HFF-Myc (cell line): ENCODE measurements at regions not wholly inside any gene's neighbourhood (a gene's known extent, or its start where the extent isn't known, plus 50 kb on each side); places are given as distances from the start of the nearest gene placed in this dataset.
"Not testable (repeated sequence)": the region's sequence is repeated elsewhere in the genome, so short reads cannot be mapped to it uniquely, and the experiment has no call there.

Experiments used
- DNase-seq: peaks from one replicate; pipeline ENCODE4 v3.0.0-alpha.2; 2011; ENCODE audit warnings: low read depth; ENCODE audit errors: extremely low read depth
- H3K4me3 ChIP-seq: replicated peaks from 2 replicates; pipeline ENCODE4 v1.5.1; 2011; ENCODE audit warnings: low read depth, mild to moderate bottlenecking, control low read depth, low read length
- TF ChIP-seq, protein P1 (sequence below): IDR thresholded peaks from 2 replicates; pipeline ENCODE4 v1.5.1; 2012; ENCODE audit warnings: mild to moderate bottlenecking, low read depth, low read length, control low read depth; ENCODE audit errors: missing control alignments

- TF ChIP-seq, protein P1, sequence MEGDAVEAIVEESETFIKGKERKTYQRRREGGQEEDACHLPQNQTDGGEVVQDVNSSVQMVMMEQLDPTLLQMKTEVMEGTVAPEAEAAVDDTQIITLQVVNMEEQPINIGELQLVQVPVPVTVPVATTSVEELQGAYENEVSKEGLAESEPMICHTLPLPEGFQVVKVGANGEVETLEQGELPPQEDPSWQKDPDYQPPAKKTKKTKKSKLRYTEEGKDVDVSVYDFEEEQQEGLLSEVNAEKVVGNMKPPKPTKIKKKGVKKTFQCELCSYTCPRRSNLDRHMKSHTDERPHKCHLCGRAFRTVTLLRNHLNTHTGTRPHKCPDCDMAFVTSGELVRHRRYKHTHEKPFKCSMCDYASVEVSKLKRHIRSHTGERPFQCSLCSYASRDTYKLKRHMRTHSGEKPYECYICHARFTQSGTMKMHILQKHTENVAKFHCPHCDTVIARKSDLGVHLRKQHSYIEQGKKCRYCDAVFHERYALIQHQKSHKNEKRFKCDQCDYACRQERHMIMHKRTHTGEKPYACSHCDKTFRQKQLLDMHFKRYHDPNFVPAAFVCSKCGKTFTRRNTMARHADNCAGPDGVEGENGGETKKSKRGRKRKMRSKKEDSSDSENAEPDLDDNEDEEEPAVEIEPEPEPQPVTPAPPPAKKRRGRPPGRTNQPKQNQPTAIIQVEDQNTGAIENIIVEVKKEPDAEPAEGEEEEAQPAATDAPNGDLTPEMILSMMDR, result no peak
- no peak for DNase-seq
- H3K4me3 ChIP-seq, result no peak overlapping the region
These were observed 64.9 kb downstream of the SMIM38 start for GRCh38 chr11:69220561-69221051.

- TF ChIP-seq, protein P1, result no peak
- no peak overlapping the region for H3K4me3 ChIP-seq
- DNase-seq, result no peak
These were observed 65.4 kb downstream of the SMIM38 start for GRCh38 chr11:69221086-69221485.

- DNase-seq, H3K4me3 ChIP-seq: not testable (repeated sequence)
These were observed 65.9 kb downstream of the SMIM38 start for GRCh38 chr11:69221636-69222035.

DNA sequence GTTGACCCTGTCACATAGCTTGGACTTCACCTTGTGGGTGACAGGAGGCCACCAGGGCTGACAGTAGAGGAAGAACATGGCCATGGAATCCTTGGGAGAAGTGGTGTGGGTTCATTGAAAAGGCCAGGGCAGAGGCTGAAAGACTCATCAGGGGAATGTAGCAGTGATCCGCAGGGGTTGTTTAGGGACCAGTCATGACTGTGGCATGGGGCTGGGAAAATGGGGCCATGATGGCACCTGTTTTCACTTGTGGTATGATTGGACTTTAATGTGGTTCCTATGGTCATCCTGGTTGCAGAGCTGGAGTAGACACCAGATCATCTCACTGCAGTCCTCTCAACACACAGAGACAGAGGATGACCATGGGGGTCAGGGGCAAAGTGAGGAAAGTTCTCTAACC lies 66.7 kb upstream of the MYEOV start:
- TF ChIP-seq, protein P1, result no peak
- H3K4me3 ChIP-seq, result no peak overlapping the region
- DNase-seq, result no peak

DNA sequence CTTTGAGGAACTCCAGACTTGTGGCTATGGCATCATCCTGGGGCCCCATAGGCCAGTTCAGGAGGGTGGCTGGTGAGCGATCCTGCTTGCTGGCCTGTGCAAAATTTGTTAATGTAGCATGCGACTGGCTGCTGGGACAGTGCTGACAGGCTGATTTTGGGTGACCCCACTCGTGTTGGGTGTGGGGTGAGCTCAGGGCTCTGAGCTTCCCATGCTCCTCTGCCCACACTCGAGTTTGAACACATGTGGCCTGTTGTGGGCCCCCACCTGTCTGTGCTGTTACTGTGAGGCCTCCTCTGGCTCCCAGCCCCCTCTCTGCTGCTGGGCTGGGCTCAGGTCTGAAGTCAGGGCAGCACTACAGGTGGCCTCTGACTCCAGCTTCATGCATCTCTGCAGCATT lies 64.4 kb upstream of the MYEOV start:
- H3K4me3 ChIP-seq, result no peak overlapping the region
- TF ChIP-seq, protein P1, result no peak
- no peak for DNase-seq

DNA sequence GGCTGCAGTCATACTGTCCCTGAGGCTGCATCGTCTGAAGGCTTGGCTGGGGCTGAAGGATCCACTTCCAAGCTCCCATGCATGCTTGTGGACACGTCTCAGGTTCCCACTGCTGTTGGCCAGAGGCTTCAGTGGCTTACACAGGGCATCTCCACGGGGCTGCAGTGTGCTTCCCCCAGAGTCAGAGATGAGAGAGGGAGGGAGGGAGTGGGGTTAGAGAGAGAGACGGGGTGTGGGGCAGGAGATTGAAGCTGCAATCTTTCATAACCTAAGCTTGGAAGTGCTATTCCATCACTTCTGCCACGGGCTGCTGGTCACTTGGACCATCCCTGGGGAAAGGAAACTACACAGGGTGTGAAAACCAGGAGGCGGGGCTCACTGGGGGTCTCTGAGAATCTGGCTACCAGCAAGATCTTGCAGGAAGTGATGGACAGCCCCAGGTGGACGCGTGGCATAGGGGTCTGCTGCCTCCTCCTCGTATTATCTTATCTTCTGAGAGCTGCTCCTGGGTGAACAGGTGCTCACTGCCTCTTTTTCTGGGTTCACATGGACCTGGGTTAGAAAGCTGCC lies 63.0 kb upstream of the MYEOV start:
- no peak for DNase-seq
- TF ChIP-seq, protein P1, result no peak
- H3K4me3 ChIP-seq, result no peak overlapping the region

DNA sequence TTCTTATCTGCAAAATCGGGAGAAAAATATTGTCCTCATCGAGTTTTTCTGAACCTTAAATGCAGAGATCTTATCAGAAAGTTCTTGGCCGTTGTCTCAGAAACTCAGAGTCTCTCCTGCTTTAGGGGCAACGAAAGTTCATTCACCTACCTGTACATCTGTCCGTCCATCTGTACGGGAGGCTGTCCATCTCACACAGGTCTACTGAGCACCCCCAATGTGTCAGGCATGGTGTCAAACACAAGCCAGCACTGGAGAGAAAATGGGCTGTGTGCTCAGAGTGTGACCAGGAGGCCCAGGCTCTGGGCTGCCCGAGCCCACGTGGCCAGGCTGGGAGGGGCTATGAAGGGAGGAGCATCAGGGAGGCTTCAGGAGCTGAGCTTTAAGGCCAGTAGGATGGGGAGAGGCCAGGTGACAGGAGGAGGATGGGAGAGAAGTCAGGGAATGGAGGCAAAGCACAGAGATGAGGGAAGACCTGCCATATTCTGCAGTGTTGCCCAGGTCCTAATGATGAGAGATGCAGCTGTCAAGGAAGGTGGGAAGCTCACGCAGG lies 62.4 kb upstream of the MYEOV start:
- DNase-seq, result no peak
- H3K4me3 ChIP-seq, result no peak overlapping the region
- TF ChIP-seq, protein P1, result no peak
